HK-2 (cell line): ENCODE measurements at regions not wholly inside any gene's neighbourhood (a gene's known extent, or its start where the extent isn't known, plus 50 kb on each side); places are given as distances from the start of the nearest gene placed in this dataset.

Source experiments
- DNase-seq: peaks from one replicate; pipeline ENCODE4 v3.0.0-alpha.2; 2018; ENCODE audit not compliant: unreplicated experiment

DNA sequence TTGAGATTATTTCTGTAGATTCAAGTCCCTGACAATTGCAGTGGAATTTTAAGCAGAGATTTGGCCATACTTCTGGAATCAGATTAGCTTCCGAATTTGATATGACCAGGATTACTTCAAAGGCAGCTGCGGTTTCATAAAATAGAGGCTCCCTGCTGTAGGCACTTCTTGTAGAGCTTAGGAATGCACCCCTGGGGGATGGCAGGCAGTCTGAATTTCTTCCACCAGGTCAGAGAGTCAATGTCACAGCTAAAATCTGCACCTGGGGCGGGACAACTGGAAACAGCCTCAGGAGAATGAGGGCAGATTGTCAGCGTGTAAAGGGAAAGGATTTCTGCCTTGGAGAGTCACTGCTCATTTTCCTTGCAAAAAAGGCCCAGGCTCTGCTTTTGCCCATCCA, 182.6 kb downstream of the ARRDC4 start:
- no peak for DNase-seq

DNA sequence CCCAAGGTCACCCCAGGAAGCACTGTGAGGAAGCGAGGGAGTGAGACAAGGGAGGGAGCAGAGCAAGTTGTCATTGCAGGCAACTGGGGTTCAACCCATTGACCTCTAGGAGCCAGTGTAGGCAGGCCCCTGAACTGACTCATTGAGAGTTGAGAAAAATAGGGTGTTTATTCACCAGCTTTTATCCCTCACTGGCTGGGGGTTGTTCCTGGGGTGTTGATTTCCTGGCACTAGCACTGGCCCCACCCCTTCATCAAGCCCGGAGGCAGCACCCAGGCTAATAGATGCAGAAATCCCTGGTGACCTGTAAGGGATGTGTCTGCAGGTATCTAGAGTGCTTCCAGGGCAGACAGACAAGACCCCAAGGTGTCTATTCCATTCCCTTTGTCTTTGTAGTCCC, 183.9 kb downstream of the ARRDC4 start:
- no peak for DNase-seq

DNA sequence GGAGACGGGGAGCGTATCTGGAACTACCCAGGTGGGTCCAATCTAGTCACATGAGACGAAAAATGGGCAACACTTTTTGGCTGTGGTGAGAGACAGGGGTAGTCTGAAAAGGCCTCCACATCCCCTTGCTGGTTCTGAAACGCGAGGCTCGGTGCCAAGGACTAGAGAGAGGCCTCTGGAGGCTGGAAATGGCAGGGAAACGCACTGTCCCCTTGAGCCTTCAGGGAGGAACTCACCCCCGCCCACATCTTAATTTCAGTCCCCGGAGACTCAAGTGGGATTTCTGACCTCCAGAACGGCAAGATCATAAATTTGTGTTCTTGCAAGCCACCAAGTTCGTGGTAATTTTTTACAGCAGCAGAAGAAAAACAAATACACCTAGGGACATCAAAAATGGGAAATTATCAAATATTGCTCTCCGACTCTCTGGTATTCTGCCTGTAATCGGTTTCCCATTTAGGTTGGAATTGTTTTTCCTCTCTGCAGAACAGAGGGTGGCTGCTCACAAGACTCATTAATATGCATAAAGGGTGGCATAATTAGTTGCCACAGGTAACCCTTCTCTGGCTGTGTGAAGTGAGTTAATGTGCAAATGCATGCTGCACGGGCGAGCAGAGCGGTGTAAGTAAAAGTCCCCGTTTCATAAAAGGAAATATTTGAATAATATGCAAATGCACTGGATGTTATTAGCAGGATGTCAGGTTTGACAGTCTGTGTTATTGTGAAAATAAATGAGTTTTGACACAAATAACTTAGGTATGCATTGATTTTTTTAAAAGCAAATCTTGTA, 185.7 kb downstream of the ARRDC4 start:
- no peak for DNase-seq

DNA sequence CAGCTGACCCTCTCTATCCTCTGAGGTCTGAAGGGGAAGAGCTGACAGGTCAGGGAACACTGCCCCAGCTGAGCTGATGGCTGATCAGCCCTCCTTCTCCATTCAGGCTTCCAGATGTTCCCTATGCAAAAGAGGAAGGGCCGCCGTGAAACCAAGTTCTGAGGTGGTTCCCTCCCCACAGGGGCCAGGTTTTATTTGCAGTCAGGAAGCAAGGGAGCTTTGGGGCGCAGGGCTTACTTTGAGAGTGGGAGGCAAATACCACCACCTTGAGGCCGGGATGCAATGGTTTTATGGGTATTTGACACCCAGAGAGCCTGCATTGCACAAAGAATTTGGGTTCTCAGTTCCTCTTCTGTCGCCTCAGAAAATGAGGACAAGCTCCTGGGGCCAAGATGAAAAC, 186.9 kb downstream of the ARRDC4 start:
- no peak for DNase-seq

DNA sequence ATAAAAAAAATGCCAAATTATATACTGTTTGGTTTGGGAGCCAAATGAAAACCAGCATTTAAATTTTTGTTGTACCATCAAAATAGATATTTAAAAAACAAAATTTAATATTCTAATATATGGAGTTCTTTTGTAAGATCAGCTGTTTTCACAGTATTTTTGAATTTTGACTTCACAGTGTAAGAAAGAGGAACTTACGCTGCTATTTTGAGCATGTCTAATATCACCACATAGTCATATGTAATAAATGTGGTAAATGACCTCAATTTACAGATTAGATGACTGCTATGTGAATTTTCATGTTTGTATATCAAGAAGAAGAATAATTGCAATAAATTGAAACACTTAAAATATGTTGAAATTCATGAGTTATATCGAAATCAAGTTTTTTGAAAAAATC, 189.6 kb downstream of the ARRDC4 start:
- no peak for DNase-seq

DNA sequence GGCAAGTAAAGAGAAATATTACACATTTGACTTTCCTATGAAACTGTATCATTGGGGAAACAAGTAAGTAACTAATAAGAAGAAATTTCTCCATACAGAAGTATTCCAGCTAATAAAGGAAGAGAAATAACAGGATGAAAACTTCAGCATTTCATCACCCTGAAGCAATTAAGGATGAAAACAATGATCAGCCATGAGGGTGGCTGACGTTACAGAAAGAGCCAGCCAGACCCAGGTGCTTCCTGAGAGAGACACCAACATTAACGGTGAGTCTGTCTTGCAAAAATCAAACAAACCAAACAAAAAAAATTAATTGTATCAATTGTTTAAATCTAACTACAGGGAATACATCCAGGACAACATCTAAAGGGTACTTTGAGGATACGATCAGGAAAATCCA, 190.0 kb downstream of the ARRDC4 start:
- no peak for DNase-seq

DNA sequence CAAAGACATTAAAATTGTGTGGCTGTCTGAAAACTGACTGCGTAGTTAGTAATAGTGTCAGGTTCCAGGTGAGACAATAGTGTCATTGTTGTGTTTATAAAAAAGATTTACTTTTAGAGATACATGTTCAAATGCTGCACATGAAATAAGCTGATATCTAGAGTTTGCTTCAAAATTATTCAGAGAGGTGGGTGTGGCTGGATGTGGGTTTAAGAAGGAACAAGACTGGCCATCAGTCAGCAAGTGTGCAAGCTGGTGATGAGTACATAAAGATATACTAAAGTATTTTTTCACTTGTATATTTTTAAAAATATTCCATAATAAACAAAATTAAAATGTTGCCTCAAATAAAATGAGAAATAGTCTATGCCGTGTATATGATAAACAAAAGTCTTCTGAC, 190.6 kb downstream of the ARRDC4 start:
- DNase-seq = no peak

DNA sequence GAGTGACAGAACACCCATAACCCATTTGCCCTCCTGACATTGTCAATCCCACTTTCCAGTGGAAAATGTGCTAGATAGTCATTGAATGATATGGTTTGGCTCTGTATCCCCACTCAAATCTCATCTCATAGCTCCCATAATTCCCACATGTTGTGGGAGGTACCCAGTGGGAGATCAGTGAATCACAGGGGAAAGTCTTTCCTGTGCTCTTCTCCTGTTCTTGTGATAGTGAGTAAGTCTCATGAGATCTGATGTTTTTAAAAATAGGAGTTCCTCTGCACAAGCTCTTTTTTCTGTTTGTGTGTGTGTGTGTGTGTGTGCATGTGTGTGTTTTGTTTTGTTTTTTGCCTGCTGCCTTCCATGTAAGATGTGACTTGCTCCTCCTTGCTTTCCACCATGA, 191.7 kb downstream of the ARRDC4 start:
- DNase-seq = no peak

DNA sequence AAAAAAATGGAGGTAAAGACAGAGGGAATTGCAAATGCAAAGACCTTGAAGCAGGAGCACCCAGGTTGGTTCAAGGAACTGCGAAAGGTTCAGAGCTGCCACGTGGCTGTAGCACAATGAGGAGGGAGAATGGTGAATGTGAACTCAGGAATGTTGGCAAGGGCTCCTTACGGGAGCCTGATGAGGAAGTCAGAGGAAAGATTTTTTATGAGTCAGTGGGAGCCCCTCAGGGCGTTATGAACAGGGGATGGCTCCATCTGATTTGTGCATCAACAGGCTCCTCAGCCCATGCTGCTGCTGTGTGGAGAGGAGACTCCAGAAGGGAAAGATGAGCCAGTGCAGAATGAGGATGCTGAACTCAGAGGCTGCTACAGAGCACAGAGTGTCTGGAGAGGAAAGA, 194.4 kb downstream of the ARRDC4 start:
- DNase-seq = peak; percentile 1

DNA sequence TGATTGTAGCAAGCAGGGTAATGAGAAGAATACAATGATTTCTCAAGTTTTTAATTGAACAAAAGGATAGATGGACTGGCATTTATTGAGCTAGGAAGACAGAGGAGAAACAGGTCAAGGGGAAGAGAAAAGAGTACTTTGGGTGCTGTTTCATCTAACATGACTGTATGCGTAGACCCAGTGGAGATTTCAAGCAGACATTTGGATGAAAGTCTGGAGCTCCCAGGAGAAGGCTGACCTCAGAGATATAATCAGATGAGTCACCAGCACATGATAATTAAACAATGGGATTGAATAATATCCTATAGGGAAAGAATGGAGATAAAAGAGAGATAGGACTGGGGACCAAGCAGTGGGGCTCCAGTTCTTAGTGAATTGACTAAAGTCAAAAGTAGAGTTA, 194.9 kb downstream of the ARRDC4 start:
- DNase-seq = no peak

DNA sequence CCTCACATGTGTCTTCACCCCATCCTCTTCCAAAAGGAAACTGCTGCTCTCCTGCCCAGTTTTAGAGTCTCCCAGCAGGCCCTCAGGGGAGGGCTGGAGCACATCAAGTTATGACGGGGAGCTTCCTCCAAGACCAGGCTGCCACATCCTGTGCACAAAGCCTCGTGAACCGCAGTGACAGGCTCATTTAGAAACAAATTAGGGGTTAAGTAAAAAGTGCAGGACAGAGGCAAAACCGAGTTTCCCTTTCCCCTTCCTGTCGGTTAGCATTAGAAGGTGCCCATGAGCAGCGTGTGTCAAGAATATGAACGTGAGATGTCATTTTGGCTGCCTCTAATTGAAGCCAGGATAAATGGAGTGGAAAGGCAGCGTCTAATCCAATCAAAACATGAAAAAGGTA, 199.7 kb downstream of the ARRDC4 start:
- DNase-seq = no peak

DNA sequence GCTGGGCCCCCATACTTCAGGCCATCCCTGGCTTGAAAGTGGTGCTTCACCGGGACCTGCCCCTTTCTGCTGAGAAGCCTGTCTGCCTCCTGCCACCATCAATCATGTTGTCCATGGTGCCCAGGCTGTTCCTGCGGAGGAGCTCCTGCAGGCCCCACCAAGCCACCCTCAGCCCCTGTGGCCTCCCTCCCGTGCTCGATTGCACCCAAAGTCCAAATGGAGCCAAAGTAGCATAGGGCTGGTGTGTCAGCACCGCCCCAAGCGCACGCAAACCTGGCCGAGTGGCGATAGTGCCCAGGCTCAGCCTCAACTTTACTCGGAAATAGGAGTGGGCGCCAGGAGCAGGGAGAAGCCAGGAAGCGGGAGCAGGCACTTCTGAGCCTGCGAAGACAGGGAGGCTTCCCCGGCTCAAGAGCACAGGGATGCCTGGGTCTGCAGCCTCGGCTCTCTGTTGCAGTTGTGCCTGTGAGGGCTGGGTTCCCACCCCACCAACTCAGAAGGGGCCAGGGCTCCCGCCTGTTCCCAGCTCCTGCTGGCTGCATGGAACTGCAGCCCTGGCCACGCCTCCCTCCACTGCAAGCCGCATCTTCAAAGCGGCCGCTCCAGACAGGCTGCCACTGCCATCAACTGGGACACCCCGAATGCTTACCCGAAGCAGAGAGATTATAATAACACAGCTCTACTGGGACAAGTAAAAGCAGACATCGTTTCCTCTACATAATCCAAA, 203.0 kb downstream of the ARRDC4 start:
- DNase-seq = no peak

DNA sequence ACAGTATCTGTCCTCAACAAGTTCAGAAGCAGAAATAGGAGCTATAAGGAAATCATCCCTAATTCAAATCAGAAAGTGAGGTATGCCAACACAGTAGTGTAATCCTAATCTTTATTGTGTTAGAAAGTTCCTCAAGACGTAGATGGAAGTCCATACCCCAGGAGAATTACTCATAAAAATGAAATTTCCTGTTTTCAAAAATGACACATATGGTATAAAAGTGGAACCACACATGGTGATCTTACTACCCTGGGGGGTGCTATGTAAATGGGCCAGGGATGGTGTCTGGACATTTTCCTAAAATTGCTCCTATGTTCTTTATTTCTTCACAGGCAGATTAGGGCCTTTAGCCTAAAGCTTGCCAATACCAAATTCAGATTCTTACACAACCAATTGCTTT, 204.1 kb downstream of the ARRDC4 start:
- no peak for DNase-seq

DNA sequence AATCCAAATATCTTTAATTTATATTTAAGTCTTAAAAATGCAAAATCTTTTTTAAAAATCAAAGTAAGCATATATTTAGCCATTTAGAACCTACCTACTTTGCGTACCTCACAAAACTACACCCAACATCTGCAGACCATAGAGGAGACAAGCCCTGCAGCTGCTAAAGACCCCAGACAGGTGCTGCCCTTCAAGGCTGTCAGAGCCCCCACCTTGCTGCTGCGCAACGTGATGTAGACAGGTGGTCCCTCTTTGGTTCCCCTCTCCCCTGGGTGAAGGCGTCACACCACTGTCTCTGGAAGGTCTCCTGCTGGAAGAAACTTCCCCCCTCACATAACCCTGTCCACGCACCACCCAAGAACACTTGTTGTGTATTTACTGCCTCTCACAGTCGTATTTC, 204.5 kb downstream of the ARRDC4 start:
- DNase-seq = no peak

DNA sequence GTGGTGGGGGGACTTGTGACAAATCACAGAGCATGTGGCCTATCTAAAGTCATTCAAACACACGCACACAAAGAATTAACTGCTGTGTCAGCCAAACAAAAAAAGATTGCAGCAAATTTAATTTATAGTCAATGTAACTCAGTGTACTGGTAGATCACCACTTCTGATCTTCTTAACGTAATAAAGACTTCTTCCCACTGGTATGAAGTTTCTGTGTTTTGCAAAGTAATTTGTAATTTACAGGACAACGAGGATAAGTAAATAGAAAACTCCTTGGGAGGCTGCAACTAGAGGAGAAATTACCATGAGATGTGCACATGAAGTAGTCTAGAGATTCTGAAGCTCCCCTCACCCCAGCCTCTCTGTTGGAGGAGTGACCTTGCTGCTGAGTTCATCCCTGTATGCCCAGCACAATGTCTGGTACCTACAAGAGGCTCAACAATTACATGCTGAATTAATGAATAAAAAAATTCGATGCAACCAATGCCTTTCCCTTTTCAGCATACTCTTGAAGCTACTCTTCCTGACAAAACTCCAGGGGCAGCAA, 207.3 kb downstream of the ARRDC4 start:
- DNase-seq = no peak

DNA sequence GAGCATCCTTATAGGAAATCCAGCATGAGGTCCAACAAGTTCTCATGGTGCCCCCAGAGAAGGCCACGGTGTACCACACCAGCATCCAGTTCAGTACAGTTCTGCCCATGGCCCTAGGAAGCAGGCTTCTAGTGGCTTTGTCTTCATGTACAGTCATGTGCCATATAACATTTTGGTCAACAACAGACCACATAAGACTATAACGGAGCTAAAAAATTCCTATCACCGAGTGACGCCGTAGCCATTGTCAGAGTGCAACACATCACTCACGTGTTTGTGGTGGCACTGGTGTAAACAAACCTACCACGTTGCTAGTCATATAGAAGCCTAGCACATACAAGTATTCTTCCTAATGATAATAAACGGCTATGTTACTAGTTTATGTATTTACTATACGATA, 209.0 kb downstream of the ARRDC4 start:
- no peak for DNase-seq

DNA sequence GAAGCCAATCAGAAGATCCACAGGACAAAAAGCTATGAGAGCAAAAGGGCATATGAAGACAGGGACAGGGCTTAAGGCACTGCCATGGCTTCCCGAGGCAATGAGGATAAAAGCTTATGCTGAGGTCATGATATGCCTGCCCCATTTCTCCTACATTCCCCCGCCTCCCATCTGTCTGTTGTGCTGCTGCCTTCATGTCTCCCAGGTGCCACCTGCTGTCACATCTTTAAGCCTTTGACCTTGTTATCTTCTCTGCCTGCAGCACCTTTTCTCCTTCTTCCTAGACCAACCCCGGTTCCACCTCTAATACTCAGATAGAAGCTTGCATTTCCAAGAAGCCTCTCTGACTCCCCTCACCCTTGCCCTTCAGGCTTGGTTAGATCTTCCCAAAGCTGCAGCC, 213.8 kb downstream of the ARRDC4 start:
- DNase-seq = no peak

DNA sequence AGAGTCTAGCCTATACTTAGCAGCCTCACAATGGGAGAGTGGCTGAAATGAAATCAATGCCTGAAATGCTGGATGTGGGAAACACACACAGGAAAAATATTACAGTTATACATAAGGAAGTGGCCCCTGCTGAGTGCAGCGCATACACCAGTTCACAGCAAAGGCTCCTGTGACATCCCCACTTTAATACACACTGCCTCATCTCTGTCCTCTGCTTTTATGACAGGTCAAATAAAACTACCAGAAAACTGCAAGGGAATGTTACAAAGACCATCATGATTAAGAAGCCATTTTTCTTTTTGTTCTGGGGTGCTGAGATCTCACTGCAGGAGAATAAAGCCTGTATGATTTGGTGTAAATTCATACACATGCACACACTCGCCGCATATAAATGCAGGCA, 214.3 kb downstream of the ARRDC4 start:
- no peak for DNase-seq

DNA sequence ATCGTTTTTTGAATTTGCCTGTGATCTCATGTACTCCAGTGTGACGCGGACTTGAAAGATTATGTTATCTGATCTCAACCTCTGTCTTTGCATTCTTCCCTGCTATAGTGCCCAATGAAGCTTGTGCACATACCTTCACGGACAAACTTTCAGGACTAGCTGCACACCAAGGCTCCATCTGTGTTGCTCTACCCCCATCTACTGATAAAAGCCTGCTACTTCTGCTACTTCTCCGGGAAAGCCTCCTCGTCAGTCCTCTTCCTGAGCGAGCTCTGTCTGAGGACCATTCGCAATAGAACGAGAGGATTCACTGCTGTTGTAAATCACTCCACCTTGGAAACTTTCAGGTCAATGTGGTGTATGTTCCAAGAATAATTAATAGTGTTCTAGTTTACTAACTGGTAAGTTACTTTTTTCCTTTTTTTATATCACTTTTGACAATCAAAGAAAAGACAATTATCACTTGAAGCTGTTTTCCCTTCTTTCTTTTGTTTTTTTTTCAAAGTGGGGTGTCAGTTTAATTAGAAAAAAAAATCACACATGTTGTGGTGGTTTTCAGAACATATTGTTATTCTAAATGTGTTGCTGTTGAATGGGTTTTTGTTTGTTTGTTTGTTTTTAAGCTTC, 217.6 kb downstream of the ARRDC4 start:
- DNase-seq = peak; percentile 22

DNA sequence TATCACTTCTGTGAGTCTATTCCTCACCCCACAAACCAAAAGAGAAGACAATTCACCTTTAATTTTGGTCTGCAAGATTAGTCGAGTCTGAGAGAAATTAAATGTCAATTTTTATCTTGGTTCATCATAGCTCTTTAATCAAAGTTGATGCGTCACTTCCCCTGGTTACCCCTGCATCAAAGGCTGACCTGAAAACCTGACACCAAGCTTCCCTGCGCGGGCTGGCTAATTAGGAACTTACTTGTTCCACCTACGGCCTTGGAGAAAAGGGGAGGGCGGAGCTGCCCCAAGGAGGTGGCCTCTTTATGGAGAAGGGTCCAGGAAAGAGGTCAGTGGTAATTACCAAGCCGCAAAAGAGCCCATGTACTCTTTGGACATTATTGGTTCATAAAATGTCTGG, 218.4 kb downstream of the ARRDC4 start:
- no peak for DNase-seq

DNA sequence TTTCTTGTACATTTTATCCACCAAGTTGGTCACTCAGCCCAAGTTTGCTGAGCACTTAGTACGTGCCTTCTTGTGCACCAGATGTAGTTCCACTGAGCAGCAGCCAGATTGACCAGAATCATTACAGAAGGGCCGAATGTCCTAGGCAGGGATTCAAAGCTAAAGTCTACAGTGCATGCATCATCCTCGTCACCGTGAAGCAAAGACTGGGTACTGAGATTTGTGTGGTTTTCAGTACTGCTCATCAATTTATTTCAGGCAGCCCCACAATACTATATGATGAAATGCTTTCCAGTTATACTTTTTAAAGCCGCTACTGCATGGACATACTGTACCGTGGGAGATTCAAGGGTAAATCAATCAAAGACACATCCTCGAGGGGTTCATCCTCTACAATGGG, 227.0 kb downstream of the ARRDC4 start:
- DNase-seq = no peak

DNA sequence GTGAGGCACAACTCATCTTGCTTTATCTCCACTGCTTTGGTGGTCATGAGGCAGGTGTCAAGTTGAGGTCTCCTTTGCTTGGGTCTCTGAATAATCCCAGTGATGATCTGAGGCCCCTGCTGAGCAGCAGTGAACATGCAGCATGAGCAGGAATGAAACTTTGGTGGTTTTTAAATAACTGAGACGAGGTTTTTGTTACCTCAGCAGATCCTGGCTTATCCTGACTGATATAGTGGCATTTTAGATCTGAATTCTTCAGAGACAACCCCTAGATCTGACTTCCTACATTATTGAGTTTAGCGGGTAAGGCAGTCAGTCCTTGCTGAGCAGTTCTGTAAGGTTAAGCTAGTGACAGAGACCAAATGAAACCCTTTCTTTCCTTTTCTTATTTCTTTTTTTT, 230.4 kb downstream of the ARRDC4 start:
- no peak for DNase-seq

DNA sequence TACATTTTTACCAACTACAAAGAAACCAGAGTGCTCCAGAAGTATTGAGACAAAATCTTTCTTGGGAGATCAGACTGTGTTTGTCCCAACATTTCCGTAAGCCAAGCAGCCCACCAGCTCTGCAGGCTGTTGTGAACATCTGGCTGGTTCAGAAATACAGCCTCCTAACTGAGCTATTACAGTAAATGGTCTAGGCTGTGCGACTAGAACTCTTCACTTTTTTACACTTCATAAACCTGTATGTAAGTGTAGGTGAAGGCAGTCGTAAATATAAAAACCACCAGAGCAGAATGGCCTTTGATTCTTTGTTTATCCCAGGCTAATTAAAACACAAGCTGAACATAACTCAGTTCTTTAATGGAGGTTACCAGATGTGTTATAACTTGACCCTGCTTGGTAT, 235.3 kb downstream of the ARRDC4 start:
- no peak for DNase-seq
